Coronary artery (tissue), 2 donors: ENCODE measurements at regions not wholly inside any gene's neighbourhood (a gene's known extent, or its start where the extent isn't known, plus 50 kb on each side); places are given as distances from the start of the nearest gene placed in this dataset.

Source experiments
- DNase-seq: peaks from one replicate; pipeline ENCODE4 v3.0.0-alpha.2; 2017; ENCODE audit warnings: low spot score
- H3K27ac ChIP-seq, 2 donors: fragments of 200-600 bp; sonication (generic); one replicate each; pipeline ENCODE4 v1.5.1; 2016 to 2019
- H3K4me3 ChIP-seq: fragments of 200-600 bp; sonication (generic); 2 replicates; pipeline ENCODE4 v1.5.1; 2016; ENCODE audit warnings: mild to moderate bottlenecking, moderate library complexity
- TF ChIP-seq, protein P1 (sequence below): fragments of 200-600 bp; sonication (generic); IDR thresholded peaks from one replicate; pipeline ENCODE4 v1.5.1; 2019; ENCODE audit warnings: antibody characterized with exemption

- no peak for DNase-seq
- Histone ChIP-seq H3K27ac (no peak overlapping the region), H3K4me3 (no peak overlapping the region)
- TF ChIP-seq, protein P1, sequence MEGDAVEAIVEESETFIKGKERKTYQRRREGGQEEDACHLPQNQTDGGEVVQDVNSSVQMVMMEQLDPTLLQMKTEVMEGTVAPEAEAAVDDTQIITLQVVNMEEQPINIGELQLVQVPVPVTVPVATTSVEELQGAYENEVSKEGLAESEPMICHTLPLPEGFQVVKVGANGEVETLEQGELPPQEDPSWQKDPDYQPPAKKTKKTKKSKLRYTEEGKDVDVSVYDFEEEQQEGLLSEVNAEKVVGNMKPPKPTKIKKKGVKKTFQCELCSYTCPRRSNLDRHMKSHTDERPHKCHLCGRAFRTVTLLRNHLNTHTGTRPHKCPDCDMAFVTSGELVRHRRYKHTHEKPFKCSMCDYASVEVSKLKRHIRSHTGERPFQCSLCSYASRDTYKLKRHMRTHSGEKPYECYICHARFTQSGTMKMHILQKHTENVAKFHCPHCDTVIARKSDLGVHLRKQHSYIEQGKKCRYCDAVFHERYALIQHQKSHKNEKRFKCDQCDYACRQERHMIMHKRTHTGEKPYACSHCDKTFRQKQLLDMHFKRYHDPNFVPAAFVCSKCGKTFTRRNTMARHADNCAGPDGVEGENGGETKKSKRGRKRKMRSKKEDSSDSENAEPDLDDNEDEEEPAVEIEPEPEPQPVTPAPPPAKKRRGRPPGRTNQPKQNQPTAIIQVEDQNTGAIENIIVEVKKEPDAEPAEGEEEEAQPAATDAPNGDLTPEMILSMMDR, result no peak
Observed at GRCh38 chr2:211237586-211238275, 681.3 kb downstream of the CPS1 start.

GRCh38 chr2:211241891-211242290 lies 685.5 kb downstream of the CPS1 start:
- DNase-seq, result no peak
- H3K4me3 ChIP-seq, result no peak overlapping the region
- H3K27ac ChIP-seq, result no peak overlapping the region
- TF ChIP-seq, protein P1, result no peak

DNA sequence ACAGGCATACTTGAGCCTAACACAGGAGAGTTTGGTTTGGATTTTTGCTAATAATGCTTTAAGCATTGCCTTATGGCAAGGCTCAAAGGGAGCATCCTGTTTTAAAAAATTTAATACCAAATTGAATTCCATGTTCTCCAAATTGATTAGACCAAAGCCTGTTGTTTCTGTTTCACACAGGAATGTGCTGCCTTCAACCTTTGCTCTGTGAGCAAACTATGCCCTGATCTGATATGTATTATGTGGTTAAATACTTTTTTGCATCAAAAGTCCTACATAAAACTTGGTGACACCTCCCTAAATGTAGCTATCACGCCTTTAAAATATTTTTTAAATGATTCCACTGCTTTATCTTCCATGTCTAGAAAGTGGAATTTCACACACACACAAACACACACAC lies 691.4 kb downstream of the CPS1 start:
- DNase-seq, result no peak
- TF ChIP-seq, protein P1, result no peak
- no peak overlapping the region for H3K4me3 ChIP-seq
- no peak overlapping the region for H3K27ac ChIP-seq

GRCh38 chr2:211248841-211249240 lies 692.4 kb downstream of the CPS1 start:
- DNase-seq, result no peak
- TF ChIP-seq, protein P1, result no peak
- H3K27ac ChIP-seq, result no peak overlapping the region
- H3K4me3 ChIP-seq, result no peak overlapping the region

DNA sequence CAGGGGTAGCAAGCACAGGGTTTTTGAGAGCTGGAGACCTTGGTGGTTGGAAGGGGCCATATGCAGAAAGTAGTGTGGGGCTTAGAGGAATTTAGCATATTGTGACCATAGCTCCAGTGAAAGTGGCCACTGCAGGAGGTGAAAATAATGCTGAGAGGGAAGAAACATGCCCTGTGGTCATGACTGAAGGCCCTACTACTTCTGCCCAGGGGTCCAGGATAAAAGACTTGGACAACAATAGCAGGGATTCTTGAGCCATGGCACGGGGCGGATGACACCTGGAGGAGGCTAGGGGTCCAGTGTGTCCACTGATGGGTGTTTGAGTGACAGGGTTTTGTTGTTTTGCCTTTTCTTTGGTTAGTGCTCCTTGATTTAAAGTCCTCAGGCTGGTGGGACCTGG lies 694.6 kb downstream of the CPS1 start:
- H3K4me3 ChIP-seq, result no peak overlapping the region
- H3K27ac ChIP-seq, result no peak overlapping the region
- no peak for DNase-seq
- TF ChIP-seq, protein P1, result no peak

DNA sequence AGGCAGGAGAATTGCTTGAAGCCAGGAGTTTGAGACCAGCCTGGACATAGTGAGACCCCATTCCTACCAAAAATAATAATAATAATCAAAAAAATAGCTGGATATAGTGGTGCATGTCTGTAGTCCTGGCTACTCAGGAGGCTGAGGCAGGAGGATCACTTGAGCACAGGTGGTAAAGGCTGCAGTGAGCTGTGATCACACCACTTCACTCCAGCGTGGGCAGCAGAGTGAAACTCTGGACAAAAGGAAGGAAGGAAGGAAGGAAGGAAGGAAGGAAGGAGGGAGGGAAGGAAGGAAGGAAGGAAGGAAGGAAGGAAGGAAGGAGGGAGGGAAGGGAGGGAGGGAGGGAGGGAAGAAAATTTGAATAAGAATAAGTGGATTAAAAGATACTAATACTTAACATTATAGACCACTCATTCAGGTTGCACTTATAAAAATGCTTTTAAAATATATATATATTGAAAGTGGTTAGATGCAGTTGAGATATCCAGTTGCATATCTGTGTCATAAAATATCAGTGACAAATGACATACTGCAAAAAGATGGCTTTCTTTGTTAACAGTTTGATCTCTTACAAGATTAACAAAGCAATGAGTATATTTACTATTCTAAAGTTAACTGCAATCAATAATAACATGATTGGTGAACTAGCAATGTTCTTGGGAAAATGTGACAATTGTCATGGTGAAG lies 702.4 kb downstream of the CPS1 start:
- Histone ChIP-seq H3K27ac (no peak overlapping the region), H3K4me3 (no peak overlapping the region)
- DNase-seq, result no peak
- TF ChIP-seq, protein P1, result no peak
